Natural killer cell (primary cell): ENCODE measurements at regions not wholly inside any gene's neighbourhood (a gene's known extent, or its start where the extent isn't known, plus 50 kb on each side); places are given as distances from the start of the nearest gene placed in this dataset.
"Not testable (repeated sequence)": the region's sequence is repeated elsewhere in the genome, so short reads cannot be mapped to it uniquely, and the experiment has no call there.

Experiments
- ATAC-seq, 3 donors: fragments of 150-1000 bp in 2 of 3; fragments of 200-7000 bp in 1 of 3; cut with Tn5 transposase; 1 replicate in 1 of 3; 2 replicates in 2 of 3; pipeline ENCODE4 v1.10.0; 2021; ENCODE audit warnings: mild to moderate bottlenecking in 2 of 3, moderate library complexity in 2 of 3
- DNase-seq, 2 donors: peaks; one replicate each; pipeline versions ENCODE4 v3.0.0 to v3.0.0-alpha.2; 2013 to 2021; ENCODE audit warnings: mixed read lengths in 1 of 2
- H3K27ac ChIP-seq: one replicate; pipeline ENCODE4 v1.5.1; 2013; ENCODE audit warnings: mild to moderate bottlenecking, low read length
- H3K27me3 ChIP-seq: one replicate; pipeline ENCODE4 v1.6.1; 2013; ENCODE audit warnings: low read length; ENCODE audit not compliant: control insufficient read depth, insufficient read depth
- H3K36me3 ChIP-seq: one replicate; pipeline ENCODE4 v1.6.1; 2013; ENCODE audit warnings: low read length; ENCODE audit not compliant: control insufficient read depth, insufficient read depth
- H3K4me1 ChIP-seq: one replicate; pipeline ENCODE4 v1.6.1; 2013; ENCODE audit warnings: low read length; ENCODE audit not compliant: control insufficient read depth, insufficient read depth
- H3K4me3 ChIP-seq: one replicate; pipeline ENCODE4 v1.5.1; 2013; ENCODE audit warnings: low read length
- H3K9me3 ChIP-seq: one replicate; pipeline ENCODE4 v1.6.1; 2013; ENCODE audit warnings: low read length; ENCODE audit not compliant: control insufficient read depth, insufficient read depth
- H3K27ac Mint-ChIP-seq, 2 donors: one replicate each; pipeline ENCODE4 v1.8.0; 2022; ENCODE audit warnings: mild to moderate bottlenecking in 2 of 2, mixed read lengths in 2 of 2, moderate library complexity in 1 of 2
- H3K27me3 Mint-ChIP-seq, 2 donors: one replicate each; pipeline ENCODE4 v1.8.0; 2022; ENCODE audit warnings: low read depth in 2 of 2, mixed read lengths in 2 of 2
- H3K36me3 Mint-ChIP-seq: one replicate; pipeline ENCODE4 v1.8.0; 2022; ENCODE audit warnings: mixed read lengths
- H3K4me1 Mint-ChIP-seq, 2 donors: one replicate each; pipeline ENCODE4 v1.8.0; 2022; ENCODE audit warnings: mixed read lengths in 2 of 2
- H3K4me3 Mint-ChIP-seq: one replicate; pipeline ENCODE4 v1.8.0; 2022; ENCODE audit warnings: mild to moderate bottlenecking, moderate library complexity, mixed read lengths
- H3K9me3 Mint-ChIP-seq, 2 donors: one replicate each; pipeline ENCODE4 v1.8.0; 2022; ENCODE audit warnings: mixed read lengths in 2 of 2
- WGBS: methylation state at CpG from one replicate; pipeline ENCODE4 v1.1.7; 2013; ENCODE audit warnings: missing lambda C conversion rate; ENCODE audit not compliant: insufficient coverage; 5-methylcytosine and 5-hydroxymethylcytosine counted together
- intact Hi-C: fragments of 100-400 bp; cut with micrococcal nuclease; formaldehyde crosslinking; loops from one replicate; pipeline ENCODE4 v1.14.2; 2022
- TF ChIP-seq, protein P1 (sequence below): fragments of 200-600 bp; IDR thresholded peaks from one replicate; pipeline ENCODE4 v1.8.0; 2022; ENCODE audit warnings: antibody characterized with exemption

DNA sequence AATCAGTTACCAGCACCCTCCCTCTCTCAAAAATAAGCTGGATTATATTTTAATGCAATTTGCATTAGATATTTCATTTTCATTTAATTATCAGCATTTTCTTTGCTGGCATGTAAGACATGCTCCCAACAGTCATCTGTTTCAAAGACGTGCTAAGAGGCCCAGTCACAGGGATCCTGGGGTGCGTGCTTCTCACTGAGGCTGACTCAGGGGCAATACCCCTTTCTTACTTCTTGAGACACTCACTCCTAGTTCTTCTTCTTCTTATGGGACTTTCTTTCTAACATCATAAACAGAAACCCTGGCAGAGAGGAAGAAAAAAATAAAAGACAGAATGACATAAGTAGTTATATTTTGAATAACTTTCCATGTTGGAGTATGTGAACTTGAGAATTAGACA lies 372.1 kb upstream of the MEX3C start:
- TF ChIP-seq, protein P1, sequence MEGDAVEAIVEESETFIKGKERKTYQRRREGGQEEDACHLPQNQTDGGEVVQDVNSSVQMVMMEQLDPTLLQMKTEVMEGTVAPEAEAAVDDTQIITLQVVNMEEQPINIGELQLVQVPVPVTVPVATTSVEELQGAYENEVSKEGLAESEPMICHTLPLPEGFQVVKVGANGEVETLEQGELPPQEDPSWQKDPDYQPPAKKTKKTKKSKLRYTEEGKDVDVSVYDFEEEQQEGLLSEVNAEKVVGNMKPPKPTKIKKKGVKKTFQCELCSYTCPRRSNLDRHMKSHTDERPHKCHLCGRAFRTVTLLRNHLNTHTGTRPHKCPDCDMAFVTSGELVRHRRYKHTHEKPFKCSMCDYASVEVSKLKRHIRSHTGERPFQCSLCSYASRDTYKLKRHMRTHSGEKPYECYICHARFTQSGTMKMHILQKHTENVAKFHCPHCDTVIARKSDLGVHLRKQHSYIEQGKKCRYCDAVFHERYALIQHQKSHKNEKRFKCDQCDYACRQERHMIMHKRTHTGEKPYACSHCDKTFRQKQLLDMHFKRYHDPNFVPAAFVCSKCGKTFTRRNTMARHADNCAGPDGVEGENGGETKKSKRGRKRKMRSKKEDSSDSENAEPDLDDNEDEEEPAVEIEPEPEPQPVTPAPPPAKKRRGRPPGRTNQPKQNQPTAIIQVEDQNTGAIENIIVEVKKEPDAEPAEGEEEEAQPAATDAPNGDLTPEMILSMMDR = no peak
- intact Hi-C loops = no loop called here
- no peaks in the 10 kb centered on the region for H3K36me3 Mint-ChIP-seq
- H3K4me1 ChIP-seq = no peaks in the 10 kb centered on the region
- no peak overlapping the region for H3K27ac Mint-ChIP-seq
- no peaks in the 10 kb centered on the region for H3K36me3 ChIP-seq
- no peaks in the 10 kb centered on the region for H3K9me3 ChIP-seq
- no peaks in the 10 kb centered on the region for H3K27me3 ChIP-seq
- WGBS = 78% methylated on average over 2 of the region's 2 CpGs
- no peak for DNase-seq
- H3K27me3 Mint-ChIP-seq = peaks cover 15 to 32% of the 10 kb centered on the region in 2 donors
- H3K9me3 Mint-ChIP-seq = no peaks in the 10 kb centered on the region
- no peak overlapping the region for H3K27ac ChIP-seq
- no peak overlapping the region for H3K4me3 ChIP-seq
- H3K4me3 Mint-ChIP-seq = no peak overlapping the region
- H3K4me1 Mint-ChIP-seq = no peaks in the 10 kb centered on the region
- no peak for ATAC-seq

DNA sequence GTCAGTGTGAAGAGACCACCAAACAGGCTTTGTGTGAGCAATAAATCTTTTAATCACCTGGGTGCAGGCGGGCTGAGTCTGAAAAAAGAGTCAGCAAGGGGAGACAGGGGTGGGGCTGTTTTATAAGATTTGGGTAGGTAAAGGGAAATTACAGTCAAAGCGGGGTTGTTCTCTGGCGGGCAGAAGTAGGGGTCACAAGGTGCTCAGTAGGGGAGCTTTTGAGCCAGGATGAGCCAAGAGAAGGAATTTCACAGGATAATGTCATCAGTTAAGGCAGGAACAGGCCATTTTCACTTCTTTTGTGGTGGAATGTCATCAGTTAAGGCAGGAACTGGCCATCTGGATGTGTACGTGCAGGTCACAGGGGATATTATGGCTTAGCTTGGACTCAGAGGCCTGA lies 372.6 kb upstream of the MEX3C start:
- H3K36me3 ChIP-seq, H3K4me3 Mint-ChIP-seq, H3K27ac ChIP-seq, H3K36me3 Mint-ChIP-seq, intact Hi-C loops, DNase-seq, H3K9me3 Mint-ChIP-seq, H3K4me1 Mint-ChIP-seq, H3K4me3 ChIP-seq, H3K4me1 ChIP-seq, H3K27me3 ChIP-seq, H3K27ac Mint-ChIP-seq, ATAC-seq, H3K9me3 ChIP-seq: not testable (repeated sequence)
- WGBS = 69% methylated on average over 3 of the region's 4 CpGs
- peaks cover 15 to 31% of the 10 kb centered on the region in 2 donors for H3K27me3 Mint-ChIP-seq

DNA sequence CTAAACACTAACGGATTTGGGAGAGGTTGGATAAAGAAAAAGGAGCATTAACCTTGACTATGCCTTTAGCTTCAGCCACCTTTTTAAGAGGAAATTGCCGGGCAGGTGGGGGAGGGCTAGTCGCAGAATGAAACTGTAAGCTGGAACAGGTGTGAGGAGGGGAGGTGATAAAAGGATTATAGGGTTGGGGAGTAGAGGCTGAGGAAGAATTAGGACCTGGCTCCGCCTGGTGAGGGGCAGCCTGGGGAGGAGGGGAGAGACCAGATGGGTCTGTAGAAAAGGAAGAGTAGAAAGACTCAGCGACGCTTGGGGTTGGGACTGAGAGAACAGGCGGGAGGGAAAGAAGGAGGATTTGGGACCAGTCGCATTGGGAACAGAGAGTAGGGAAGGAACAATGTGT lies 376.4 kb upstream of the MEX3C start:
- H3K27me3 ChIP-seq, ATAC-seq, H3K4me3 ChIP-seq, H3K36me3 ChIP-seq, intact Hi-C loops, DNase-seq, H3K27ac ChIP-seq, H3K4me3 Mint-ChIP-seq, H3K9me3 Mint-ChIP-seq, H3K9me3 ChIP-seq, H3K4me1 ChIP-seq, H3K4me1 Mint-ChIP-seq, H3K27ac Mint-ChIP-seq, H3K36me3 Mint-ChIP-seq: not testable (repeated sequence)
- WGBS = 87% methylated on average over 7 of the region's 8 CpGs
- peaks cover 7 to 12% of the 10 kb centered on the region in 2 donors for H3K27me3 Mint-ChIP-seq

DNA sequence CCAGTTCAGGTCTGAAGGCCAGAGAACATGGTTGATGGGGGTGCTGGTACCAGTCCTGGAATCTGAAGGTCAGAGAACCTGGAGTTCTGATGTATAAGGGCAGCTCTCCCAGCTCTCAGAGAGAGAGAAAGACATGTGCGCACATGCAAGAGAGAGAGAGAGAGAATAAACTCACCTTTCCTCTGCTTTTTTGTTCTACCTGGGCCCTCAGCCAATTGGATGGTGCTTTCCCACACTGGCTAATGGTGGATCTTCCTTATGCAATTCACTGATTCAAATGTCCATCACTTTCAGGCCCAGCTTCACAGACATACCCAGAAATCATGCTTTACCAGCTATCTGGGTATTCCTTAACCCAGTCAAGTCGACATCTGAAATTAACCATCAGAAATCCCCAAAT lies 377.7 kb upstream of the MEX3C start:
- H3K4me1 ChIP-seq = no peaks in the 10 kb centered on the region
- intact Hi-C loops = no loop called here
- Mint-ChIP-seq H3K27ac (no peak overlapping the region), H3K4me1 (no peaks in the 10 kb centered on the region), H3K9me3 (no peaks in the 10 kb centered on the region), H3K4me3 (no peak overlapping the region), H3K27me3 (peaks cover 7 to 12% of the 10 kb centered on the region in 2 donors), H3K36me3 (no peaks in the 10 kb centered on the region)
- DNase-seq (no peak), ATAC-seq (no peak)
- H3K27ac ChIP-seq = no peak overlapping the region
- H3K36me3 ChIP-seq = no peaks in the 10 kb centered on the region
- WGBS = 79% methylated on average over 2 of the region's 2 CpGs
- H3K4me3 ChIP-seq = no peak overlapping the region
- H3K9me3 ChIP-seq = no peaks in the 10 kb centered on the region
- TF ChIP-seq, protein P1 = no peak
- H3K27me3 ChIP-seq = no peaks in the 10 kb centered on the region
